Mesendoderm (in vitro differentiated cells): ENCODE measurements at regions not wholly inside any gene's neighbourhood (a gene's known extent, or its start where the extent isn't known, plus 50 kb on each side); places are given as distances from the start of the nearest gene placed in this dataset.

ENCODE experiments used
- DNase-seq: peaks from one replicate; pipeline ENCODE4 v3.0.0; 2013
- H2AK5ac ChIP-seq: 2 replicates; pipeline ENCODE4 v1.6.1; 2013; ENCODE audit warnings: low read length, inconsistent platforms
- H2BK120ac ChIP-seq: 2 replicates; pipeline ENCODE4 v1.6.1; 2013; ENCODE audit warnings: low read depth, mild to moderate bottlenecking, low read length, moderate library complexity, mixed read lengths
- H2BK15ac ChIP-seq: replicated peaks from 2 replicates; pipeline ENCODE4 v1.6.1; 2013; ENCODE audit warnings: low read depth, mild to moderate bottlenecking, moderate library complexity
- H2BK5ac ChIP-seq: 2 replicates; pipeline ENCODE4 v1.6.1; 2013; ENCODE audit warnings: low read length, inconsistent platforms
- H3K18ac ChIP-seq: 2 replicates; pipeline ENCODE4 v1.6.1; 2013; ENCODE audit warnings: mild to moderate bottlenecking, low read length, mixed read lengths
- H3K23ac ChIP-seq: one replicate; pipeline ENCODE4 v1.6.1; 2013; ENCODE audit warnings: low read length
- H3K27ac ChIP-seq: 2 replicates; pipeline ENCODE4 v1.5.1; 2013; ENCODE audit warnings: low read depth, mild to moderate bottlenecking, inconsistent platforms, low read length, moderate library complexity
- H3K27me3 ChIP-seq: 2 replicates; pipeline ENCODE4 v1.6.1; 2013; ENCODE audit warnings: low read length, control low read depth, mild to moderate bottlenecking, inconsistent platforms; ENCODE audit not compliant: insufficient read depth, poor library complexity
- H3K36me3 ChIP-seq: 2 replicates; pipeline ENCODE4 v1.6.1; 2013; ENCODE audit warnings: low read length, inconsistent platforms; ENCODE audit not compliant: control insufficient read depth, insufficient read depth
- H3K4ac ChIP-seq: one replicate; pipeline ENCODE4 v1.6.1; 2013; ENCODE audit warnings: low read depth, mild to moderate bottlenecking, low read length, moderate library complexity
- H3K4me1 ChIP-seq: 2 replicates; pipeline ENCODE4 v1.6.1; 2013; ENCODE audit warnings: low read depth, low read length, inconsistent platforms; ENCODE audit not compliant: control insufficient read depth
- H3K4me2 ChIP-seq: 2 replicates; pipeline ENCODE4 v1.6.1; 2013; ENCODE audit warnings: low read length
- H3K4me3 ChIP-seq: 2 replicates; pipeline ENCODE4 v1.5.1; 2013; ENCODE audit warnings: mild to moderate bottlenecking, low read length
- H3K56ac ChIP-seq: one replicate; pipeline ENCODE4 v1.6.1; 2013; ENCODE audit warnings: low read length
- H3K79me1 ChIP-seq: 2 replicates; pipeline ENCODE4 v1.6.1; 2013; ENCODE audit warnings: low read length, inconsistent platforms
- H3K79me2 ChIP-seq: 2 replicates; pipeline ENCODE4 v1.6.1; 2013; ENCODE audit warnings: mild to moderate bottlenecking, low read length; ENCODE audit not compliant: control insufficient read depth, insufficient read depth
- H3K9ac ChIP-seq: 2 replicates; pipeline ENCODE4 v1.6.1; 2013; ENCODE audit warnings: low read length, inconsistent platforms
- H4K5ac ChIP-seq: one replicate; pipeline ENCODE4 v1.6.1; 2013; ENCODE audit warnings: low read length
- H4K8ac ChIP-seq: one replicate; pipeline ENCODE4 v1.6.1; 2013; ENCODE audit warnings: low read depth, mild to moderate bottlenecking, control low read depth, low read length, moderate library complexity
- WGBS: extraction: QIAGEN DNeasy Blood & Tissue Kit; methylation state at CpG from one replicate; pipeline ENCODE4 v1.1.7; 2013; ENCODE audit warnings: low lambda C conversion rate, missing lambda C conversion rate; ENCODE audit not compliant: insufficient coverage; ENCODE audit errors: extremely low coverage; 5-methylcytosine and 5-hydroxymethylcytosine counted together

DNA sequence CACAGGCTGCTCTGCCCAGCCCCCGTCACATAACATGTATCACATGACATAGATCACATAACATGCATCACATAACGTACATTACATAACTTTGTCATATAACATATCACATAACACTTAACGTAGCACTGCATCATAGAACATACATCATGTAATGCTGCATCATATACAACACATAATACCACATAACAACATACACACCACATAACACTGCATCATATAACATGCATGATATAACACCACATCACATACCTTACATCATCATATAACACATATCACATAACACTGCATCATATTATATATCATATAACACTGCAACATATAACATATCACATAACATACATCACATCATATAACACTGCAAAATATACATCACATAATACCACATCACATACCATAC lies 83.8 kb downstream of the AXIN2 start:
- no peaks in the 10 kb centered on the region for H3K36me3 ChIP-seq
- H3K27me3 ChIP-seq: no peaks in the 10 kb centered on the region
- H2BK15ac ChIP-seq: no peak overlapping the region
- no peak overlapping the region for H2AK5ac ChIP-seq
- DNase-seq: no peak
- H4K5ac ChIP-seq: no peak overlapping the region
- no peak overlapping the region for H3K27ac ChIP-seq
- no peak overlapping the region for H3K4me3 ChIP-seq
- no peak overlapping the region for H2BK5ac ChIP-seq
- H3K18ac ChIP-seq: no peak overlapping the region
- no peak overlapping the region for H2BK120ac ChIP-seq
- H3K9ac ChIP-seq: no peak overlapping the region
- no peak overlapping the region for H3K56ac ChIP-seq
- no peaks in the 10 kb centered on the region for H3K79me2 ChIP-seq
- WGBS: 100% methylated on average over 1 of the region's 3 CpGs
- H3K23ac ChIP-seq: no peak overlapping the region
- H3K4me1 ChIP-seq: no peaks in the 10 kb centered on the region
- no peak overlapping the region for H4K8ac ChIP-seq
- no peaks in the 10 kb centered on the region for H3K79me1 ChIP-seq
- H3K4me2 ChIP-seq: no peak overlapping the region
- no peak overlapping the region for H3K4ac ChIP-seq

DNA sequence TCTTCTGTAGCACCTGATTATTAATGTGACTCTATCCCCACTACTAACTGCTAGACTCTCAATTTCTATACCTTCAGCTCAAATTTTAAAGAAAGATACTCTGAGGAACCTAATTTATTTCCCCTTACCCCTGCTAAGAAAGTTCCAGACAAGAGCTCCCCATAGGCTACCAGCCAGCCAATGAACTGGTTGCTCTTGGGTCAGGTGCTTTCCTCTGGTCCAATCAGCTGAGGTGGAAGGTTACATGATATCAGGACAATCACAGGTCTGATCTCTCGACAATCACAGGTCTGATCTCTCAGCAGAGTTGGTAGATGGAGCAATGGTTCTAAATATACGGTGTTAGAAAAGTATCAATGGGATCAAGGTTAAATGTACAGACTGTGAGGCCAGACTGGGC lies 86.8 kb downstream of the AXIN2 start:
- Histone ChIP-seq H3K4me1 (no peaks in the 10 kb centered on the region), H2BK120ac (no peak overlapping the region), H3K36me3 (no peaks in the 10 kb centered on the region), H2BK5ac (no peak overlapping the region), H4K8ac (no peak overlapping the region), H3K27ac (no peak overlapping the region), H2BK15ac (no peak overlapping the region), H3K79me1 (no peaks in the 10 kb centered on the region), H3K79me2 (no peaks in the 10 kb centered on the region), H3K18ac (no peak overlapping the region), H3K9ac (no peak overlapping the region), H4K5ac (no peak overlapping the region), H3K4ac (no peak overlapping the region), H3K4me3 (no peak overlapping the region), H3K56ac (no peak overlapping the region), H3K27me3 (no peaks in the 10 kb centered on the region), H2AK5ac (no peak overlapping the region), H3K23ac (no peak overlapping the region), H3K4me2 (no peak overlapping the region)
- DNase-seq: no peak
- WGBS: no CpG with 5 or more reads among the region's 2 CpGs

DNA sequence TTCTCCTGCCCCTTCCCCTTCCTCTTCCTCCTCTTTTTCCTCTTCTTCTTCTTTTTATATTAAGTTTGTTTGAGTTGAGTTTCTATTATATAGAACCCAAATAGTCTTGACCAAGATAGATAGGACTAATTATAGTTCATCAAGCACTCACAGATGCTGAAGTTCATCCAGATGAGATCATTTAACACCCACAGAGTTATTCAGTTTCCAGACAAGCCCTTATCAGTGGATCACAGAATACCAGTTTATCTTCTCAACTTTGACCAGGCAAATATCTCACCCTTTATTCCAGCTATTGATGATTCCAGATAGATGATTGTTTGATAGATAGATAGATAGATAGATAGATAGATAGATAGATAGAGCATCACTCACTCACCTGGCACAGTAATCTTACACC lies 87.5 kb downstream of the AXIN2 start:
- Histone ChIP-seq H3K9ac (no peak overlapping the region), H3K18ac (no peak overlapping the region), H3K4ac (no peak overlapping the region), H3K4me1 (no peaks in the 10 kb centered on the region), H3K56ac (no peak overlapping the region), H3K4me3 (no peak overlapping the region), H3K79me1 (no peaks in the 10 kb centered on the region), H3K4me2 (no peak overlapping the region), H3K79me2 (no peaks in the 10 kb centered on the region), H4K8ac (no peak overlapping the region), H3K27me3 (no peaks in the 10 kb centered on the region), H3K23ac (no peak overlapping the region), H3K36me3 (no peaks in the 10 kb centered on the region), H2BK5ac (no peak overlapping the region), H3K27ac (no peak overlapping the region), H2BK120ac (no peak overlapping the region), H4K5ac (no peak overlapping the region), H2AK5ac (no peak overlapping the region), H2BK15ac (no peak overlapping the region)
- DNase-seq: no peak

DNA sequence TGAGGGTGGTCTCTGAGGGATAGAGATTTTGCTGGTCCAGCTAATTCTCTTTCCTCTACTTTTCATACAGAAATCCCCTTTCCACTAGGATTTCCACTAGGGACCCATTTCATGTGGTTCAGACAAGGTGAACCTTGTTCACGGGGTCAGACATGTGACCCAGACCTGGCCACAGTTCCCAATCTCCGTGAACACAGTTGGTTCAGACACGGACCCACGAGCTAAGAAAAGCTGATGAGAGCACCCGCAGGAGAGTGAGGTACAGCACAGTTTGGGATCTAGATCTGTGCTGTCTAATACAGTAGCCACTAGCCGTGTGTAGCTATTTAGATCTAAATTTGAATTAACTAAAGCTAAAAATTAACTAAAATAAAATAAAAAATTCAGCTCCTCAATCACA lies 88.1 kb downstream of the AXIN2 start:
- no peak for DNase-seq
- Histone ChIP-seq H3K27me3 (no peaks in the 10 kb centered on the region), H2BK5ac (no peak overlapping the region), H3K4me1 (no peaks in the 10 kb centered on the region), H2BK120ac (no peak overlapping the region), H3K4me3 (no peak overlapping the region), H3K4ac (no peak overlapping the region), H3K79me1 (no peaks in the 10 kb centered on the region), H3K18ac (no peak overlapping the region), H3K9ac (no peak overlapping the region), H3K23ac (no peak overlapping the region), H4K5ac (no peak overlapping the region), H3K27ac (no peak overlapping the region), H3K79me2 (no peaks in the 10 kb centered on the region), H2BK15ac (no peak overlapping the region), H3K56ac (no peak overlapping the region), H4K8ac (no peak overlapping the region), H2AK5ac (no peak overlapping the region), H3K36me3 (no peaks in the 10 kb centered on the region), H3K4me2 (no peak overlapping the region)
- no CpG with 5 or more reads among the region's 6 CpGs for WGBS

DNA sequence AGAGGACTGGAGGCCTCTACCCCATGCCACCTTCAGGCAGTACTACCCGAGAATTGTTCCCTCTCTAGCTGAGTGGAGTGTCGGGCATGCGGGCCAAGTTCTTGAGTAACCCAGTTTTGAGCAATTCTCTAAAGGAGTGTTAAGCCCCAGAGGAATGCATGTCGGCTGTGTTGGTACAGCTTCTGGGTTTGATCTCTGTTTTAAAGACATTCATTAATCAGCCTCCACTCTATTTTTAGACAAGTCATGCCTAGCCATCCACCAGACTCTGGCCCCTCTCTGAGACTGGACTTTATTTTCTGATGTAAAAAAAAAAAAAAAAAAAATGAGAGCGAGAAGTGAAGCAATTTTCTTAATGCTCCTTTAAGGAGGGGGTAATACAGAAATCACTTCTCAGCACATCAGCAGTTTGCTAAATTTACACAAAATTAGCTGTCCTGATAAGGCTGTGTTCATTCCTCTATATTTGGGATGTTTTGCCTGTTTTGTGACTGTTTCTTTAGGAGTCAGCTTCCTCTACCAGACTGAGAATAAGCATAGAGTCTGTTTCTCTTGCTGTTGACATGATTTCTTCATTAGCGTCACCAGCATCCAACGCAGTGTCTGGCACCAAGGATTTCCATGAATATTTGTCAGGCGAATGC lies 88.7 kb downstream of the AXIN2 start:
- no peaks in the 10 kb centered on the region for H3K36me3 ChIP-seq
- H4K5ac ChIP-seq: no peak overlapping the region
- H3K4me2 ChIP-seq: no peak overlapping the region
- H3K4ac ChIP-seq: no peak overlapping the region
- no peak overlapping the region for H3K9ac ChIP-seq
- DNase-seq: no peak
- H3K23ac ChIP-seq: no peak overlapping the region
- no peak overlapping the region for H3K27ac ChIP-seq
- H2BK15ac ChIP-seq: no peak overlapping the region
- H3K4me3 ChIP-seq: no peak overlapping the region
- no CpG with 5 or more reads among the region's 8 CpGs for WGBS
- no peak overlapping the region for H2BK5ac ChIP-seq
- H3K79me2 ChIP-seq: no peaks in the 10 kb centered on the region
- H3K27me3 ChIP-seq: no peaks in the 10 kb centered on the region
- no peak overlapping the region for H4K8ac ChIP-seq
- H2BK120ac ChIP-seq: no peak overlapping the region
- no peaks in the 10 kb centered on the region for H3K4me1 ChIP-seq
- no peak overlapping the region for H2AK5ac ChIP-seq
- no peaks in the 10 kb centered on the region for H3K79me1 ChIP-seq
- H3K18ac ChIP-seq: no peak overlapping the region
- H3K56ac ChIP-seq: no peak overlapping the region

DNA sequence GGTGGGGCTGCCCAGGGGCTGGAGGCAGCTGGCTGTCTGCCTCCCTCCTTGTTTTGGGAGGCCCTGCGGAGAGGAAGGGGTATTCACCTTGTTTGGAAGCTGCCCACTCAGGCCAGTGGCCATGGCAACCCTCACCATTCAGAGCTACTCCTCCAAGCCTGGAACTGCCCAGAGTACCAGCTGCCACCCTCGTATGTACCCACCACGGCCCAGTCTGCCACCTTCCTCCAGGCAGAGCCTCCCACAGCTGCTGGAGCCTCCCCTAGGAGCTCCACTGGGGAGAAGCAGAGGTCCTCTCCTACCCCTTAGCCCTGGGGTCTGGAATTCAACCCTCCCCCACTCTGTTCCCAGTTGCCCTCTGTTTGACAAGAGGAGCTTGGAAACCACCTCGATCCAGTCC lies 90.7 kb downstream of the AXIN2 start:
- no peak for DNase-seq
- H3K4me2 ChIP-seq: no peak overlapping the region
- no peaks in the 10 kb centered on the region for H3K27me3 ChIP-seq
- H3K79me1 ChIP-seq: no peaks in the 10 kb centered on the region
- H3K36me3 ChIP-seq: no peaks in the 10 kb centered on the region
- no peak overlapping the region for H3K23ac ChIP-seq
- H2AK5ac ChIP-seq: no peak overlapping the region
- H3K4me3 ChIP-seq: no peak overlapping the region
- no peak overlapping the region for H4K8ac ChIP-seq
- no CpG with 5 or more reads among the region's 4 CpGs for WGBS
- H3K79me2 ChIP-seq: no peaks in the 10 kb centered on the region
- H3K27ac ChIP-seq: no peak overlapping the region
- no peak overlapping the region for H3K9ac ChIP-seq
- H2BK120ac ChIP-seq: no peak overlapping the region
- no peak overlapping the region for H3K56ac ChIP-seq
- H3K4ac ChIP-seq: no peak overlapping the region
- no peak overlapping the region for H4K5ac ChIP-seq
- H3K4me1 ChIP-seq: no peaks in the 10 kb centered on the region
- H2BK5ac ChIP-seq: no peak overlapping the region
- no peak overlapping the region for H2BK15ac ChIP-seq
- H3K18ac ChIP-seq: no peak overlapping the region
